Loucy (cell line): ENCODE measurements at regions not wholly inside any gene's neighbourhood (a gene's known extent, or its start where the extent isn't known, plus 50 kb on each side); places are given as distances from the start of the nearest gene placed in this dataset.

Experiments
- H2AFZ ChIP-seq: fragments of 200-600 bp; sonication (generic); 2 replicates; pipeline ENCODE4 v1.6.0; 2016; ENCODE audit warnings: antibody characterized with exemption, mild to moderate bottlenecking, low read length, moderate library complexity
- H3F3A ChIP-seq: fragments of 200-600 bp; 2 replicates; pipeline ENCODE4 v1.6.0; 2016; ENCODE audit warnings: antibody characterized with exemption, low read depth, mild to moderate bottlenecking
- H3K27me3 ChIP-seq: fragments of 200-600 bp; sonication (generic); 2 replicates; pipeline ENCODE4 v1.6.1; 2014; ENCODE audit warnings: low read length, mild to moderate bottlenecking; ENCODE audit not compliant: insufficient read depth, poor library complexity, severe bottlenecking
- H3K36me3 ChIP-seq: fragments of 200-600 bp; sonication (generic); 2 replicates; pipeline ENCODE4 v1.6.1; 2016; ENCODE audit warnings: low read length; ENCODE audit not compliant: insufficient read depth
- H3K4me1 ChIP-seq: fragments of 200-600 bp; sonication (generic); 2 replicates; pipeline ENCODE4 v1.5.1; 2014; ENCODE audit warnings: low read length, mild to moderate bottlenecking; ENCODE audit not compliant: insufficient read depth, poor library complexity, severe bottlenecking
- H3K4me2 ChIP-seq: fragments of 200-600 bp; sonication (generic); 2 replicates; pipeline ENCODE4 v1.6.0; 2014; ENCODE audit warnings: antibody characterized with exemption, low read length, low read depth, mild to moderate bottlenecking; ENCODE audit not compliant: poor library complexity, severe bottlenecking
- H3K4me3 ChIP-seq: fragments of 200-600 bp; sonication (generic); 2 replicates; pipeline ENCODE4 v1.5.1; 2014; ENCODE audit warnings: low read length, mild to moderate bottlenecking, mixed read lengths; ENCODE audit not compliant: poor library complexity, severe bottlenecking
- H3K79me2 ChIP-seq: fragments of 200-600 bp; sonication (generic); 2 replicates; pipeline ENCODE4 v1.6.1; 2014; ENCODE audit warnings: low read length; ENCODE audit not compliant: insufficient read depth
- H3K9ac ChIP-seq: fragments of 200-600 bp; sonication (generic); 2 replicates; pipeline ENCODE4 v1.6.0; 2014; ENCODE audit warnings: mild to moderate bottlenecking, low read depth, low read length, moderate library complexity; ENCODE audit not compliant: poor library complexity, severe bottlenecking
- H3K9me2 ChIP-seq: fragments of 200-600 bp; sonication (generic); replicated peaks from 2 replicates; pipeline ENCODE4 v1.6.1; 2016; ENCODE audit warnings: low read depth, low read length, mixed read lengths
- H3K9me3 ChIP-seq: fragments of 200-600 bp; sonication (generic); 2 replicates; pipeline ENCODE4 v1.6.1; 2014; ENCODE audit warnings: mild to moderate bottlenecking, antibody characterized with exemption, low read length, low read depth; ENCODE audit not compliant: insufficient read depth
- H4K20me1 ChIP-seq: fragments of 200-600 bp; sonication (generic); 2 replicates; pipeline ENCODE4 v1.6.0; 2014; ENCODE audit warnings: antibody characterized with exemption, low read length, mild to moderate bottlenecking; ENCODE audit not compliant: insufficient read depth, poor library complexity, severe bottlenecking
- EZH2phosphoT487 ChIP-seq: fragments of 200-600 bp; IDR thresholded peaks from 2 replicates; pipeline ENCODE4 v1.6.1; 2018; ENCODE audit warnings: antibody characterized with exemption, mild to moderate bottlenecking, moderate library complexity, borderline replicate concordance
- TF ChIP-seq, protein P1 (sequence below): fragments of 200-600 bp; sonication (generic); conservative IDR thresholded peaks from 2 replicates; pipeline ENCODE4 v1.5.1; 2014; ENCODE audit warnings: mild to moderate bottlenecking, antibody characterized with exemption, low read length

DNA sequence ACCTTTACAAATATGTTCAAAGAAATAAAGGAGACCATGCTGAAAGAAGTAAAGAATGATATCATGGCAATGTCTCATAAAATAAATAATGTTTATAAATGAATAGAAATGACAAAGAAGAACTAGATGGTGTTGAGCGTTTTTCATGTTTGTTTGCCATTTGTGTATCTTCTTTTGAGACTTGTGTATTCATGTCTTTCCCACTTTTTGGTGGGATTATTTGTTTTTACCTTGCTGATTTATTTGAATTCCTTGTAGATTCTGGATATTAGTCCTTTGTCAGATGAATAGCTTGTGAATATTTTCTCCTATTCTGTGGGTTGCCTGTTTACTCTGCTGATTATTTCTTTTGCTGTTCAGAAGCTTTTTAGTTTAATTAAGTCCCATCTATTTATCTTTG lies 732.4 kb downstream of the FAT4 start:
- TF ChIP-seq, protein P1, sequence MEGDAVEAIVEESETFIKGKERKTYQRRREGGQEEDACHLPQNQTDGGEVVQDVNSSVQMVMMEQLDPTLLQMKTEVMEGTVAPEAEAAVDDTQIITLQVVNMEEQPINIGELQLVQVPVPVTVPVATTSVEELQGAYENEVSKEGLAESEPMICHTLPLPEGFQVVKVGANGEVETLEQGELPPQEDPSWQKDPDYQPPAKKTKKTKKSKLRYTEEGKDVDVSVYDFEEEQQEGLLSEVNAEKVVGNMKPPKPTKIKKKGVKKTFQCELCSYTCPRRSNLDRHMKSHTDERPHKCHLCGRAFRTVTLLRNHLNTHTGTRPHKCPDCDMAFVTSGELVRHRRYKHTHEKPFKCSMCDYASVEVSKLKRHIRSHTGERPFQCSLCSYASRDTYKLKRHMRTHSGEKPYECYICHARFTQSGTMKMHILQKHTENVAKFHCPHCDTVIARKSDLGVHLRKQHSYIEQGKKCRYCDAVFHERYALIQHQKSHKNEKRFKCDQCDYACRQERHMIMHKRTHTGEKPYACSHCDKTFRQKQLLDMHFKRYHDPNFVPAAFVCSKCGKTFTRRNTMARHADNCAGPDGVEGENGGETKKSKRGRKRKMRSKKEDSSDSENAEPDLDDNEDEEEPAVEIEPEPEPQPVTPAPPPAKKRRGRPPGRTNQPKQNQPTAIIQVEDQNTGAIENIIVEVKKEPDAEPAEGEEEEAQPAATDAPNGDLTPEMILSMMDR = no peak
- TF ChIP-seq EZH2phosphoT487 = no peak
- Histone ChIP-seq H4K20me1 (no peaks in the 10 kb centered on the region), H2AFZ (no peak overlapping the region), H3K9ac (no peak overlapping the region), H3F3A (no peaks in the 10 kb centered on the region), H3K79me2 (no peaks in the 10 kb centered on the region), H3K9me2 (no peaks in the 10 kb centered on the region), H3K4me1 (no peaks in the 10 kb centered on the region), H3K9me3 (no peaks in the 10 kb centered on the region), H3K36me3 (no peaks in the 10 kb centered on the region), H3K27me3 (no peaks in the 10 kb centered on the region), H3K4me2 (no peak overlapping the region), H3K4me3 (no peak overlapping the region)

DNA sequence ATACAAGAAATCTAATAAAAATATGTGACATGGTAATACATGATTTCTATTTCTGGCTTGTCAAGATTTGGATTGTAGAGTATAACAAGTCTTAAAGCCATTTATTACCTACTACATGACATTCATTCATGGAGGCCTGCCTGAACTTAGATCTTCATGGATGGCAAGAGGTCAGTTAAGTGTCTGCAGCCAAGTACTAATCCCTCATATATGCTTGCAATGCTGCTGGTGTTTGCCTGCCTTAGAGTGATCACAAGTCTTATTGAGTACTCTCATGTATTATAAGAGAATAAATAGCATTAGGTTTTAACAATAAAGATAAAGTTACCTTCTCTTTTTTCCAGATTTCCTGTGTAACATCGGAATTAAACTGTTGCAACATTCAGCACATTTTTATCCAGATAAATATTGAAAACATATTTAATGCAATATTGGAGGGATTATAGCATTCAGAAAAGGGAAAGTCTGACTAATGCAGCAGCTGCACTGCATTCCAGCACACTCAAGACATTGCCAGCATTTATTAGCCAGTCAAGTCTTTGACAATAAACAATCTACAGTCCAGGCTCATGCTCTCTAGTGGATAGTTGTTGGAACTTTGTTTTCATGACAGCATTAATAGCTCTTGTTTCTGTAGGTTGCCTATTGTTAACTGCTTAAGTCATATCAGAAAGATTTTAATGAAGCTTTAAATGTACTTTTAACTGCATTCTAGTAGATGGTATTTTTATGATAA lies 737.1 kb downstream of the FAT4 start:
- Histone ChIP-seq H3F3A (no peaks in the 10 kb centered on the region), H3K9ac (no peak overlapping the region), H3K4me1 (no peaks in the 10 kb centered on the region), H3K9me2 (no peaks in the 10 kb centered on the region), H3K36me3 (no peaks in the 10 kb centered on the region), H3K9me3 (no peaks in the 10 kb centered on the region), H2AFZ (no peak overlapping the region), H3K79me2 (no peaks in the 10 kb centered on the region), H4K20me1 (no peaks in the 10 kb centered on the region), H3K27me3 (no peaks in the 10 kb centered on the region), H3K4me3 (no peak overlapping the region), H3K4me2 (no peak overlapping the region)
- TF ChIP-seq EZH2phosphoT487 = no peak
- TF ChIP-seq, protein P1 = no peak

DNA sequence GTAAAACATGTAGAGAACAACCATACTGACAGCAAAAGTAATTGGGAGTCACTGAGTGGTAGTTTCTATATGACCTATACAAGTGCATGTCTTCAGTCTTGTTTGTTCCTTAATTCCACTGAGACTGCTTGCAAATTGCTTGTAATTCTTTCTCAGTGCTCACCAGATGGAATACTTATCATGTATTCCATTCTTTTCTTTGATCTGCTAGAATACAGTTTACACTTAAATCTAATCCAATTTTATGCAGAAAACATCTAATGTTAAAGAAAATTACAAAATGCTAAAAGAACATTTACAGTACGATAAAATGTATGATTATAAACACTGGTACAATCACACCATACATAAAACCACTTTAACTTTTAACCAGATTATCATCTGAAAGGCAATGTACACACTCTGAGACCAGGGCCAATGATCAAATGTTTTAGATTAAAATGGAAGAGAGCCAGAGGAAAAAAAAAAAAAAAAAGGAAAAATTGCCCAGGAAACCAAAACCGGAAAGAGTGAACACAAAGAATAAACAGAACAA lies 741.4 kb downstream of the FAT4 start:
- TF ChIP-seq, protein P1 = no peak
- TF ChIP-seq EZH2phosphoT487 = no peak
- no peaks in the 10 kb centered on the region for H3K4me1 ChIP-seq
- no peak overlapping the region for H3K4me3 ChIP-seq
- no peaks in the 10 kb centered on the region for H3K27me3 ChIP-seq
- H3K4me2 ChIP-seq = no peak overlapping the region
- no peak overlapping the region for H2AFZ ChIP-seq
- no peak overlapping the region for H3K9ac ChIP-seq
- H3K79me2 ChIP-seq = no peaks in the 10 kb centered on the region
- H3K36me3 ChIP-seq = no peaks in the 10 kb centered on the region
- no peaks in the 10 kb centered on the region for H4K20me1 ChIP-seq
- H3K9me3 ChIP-seq = no peaks in the 10 kb centered on the region
- H3F3A ChIP-seq = no peaks in the 10 kb centered on the region
- H3K9me2 ChIP-seq = no peaks in the 10 kb centered on the region
